ENCODE measurements at regions not wholly inside any gene's neighbourhood (a gene's known extent, or its start where the extent isn't known, plus 50 kb on each side); places are given as distances from the start of the nearest gene placed in this dataset.
A peak's percentile ranks its signal among the peaks of the same experiment; 100 is the strongest.

DNA sequence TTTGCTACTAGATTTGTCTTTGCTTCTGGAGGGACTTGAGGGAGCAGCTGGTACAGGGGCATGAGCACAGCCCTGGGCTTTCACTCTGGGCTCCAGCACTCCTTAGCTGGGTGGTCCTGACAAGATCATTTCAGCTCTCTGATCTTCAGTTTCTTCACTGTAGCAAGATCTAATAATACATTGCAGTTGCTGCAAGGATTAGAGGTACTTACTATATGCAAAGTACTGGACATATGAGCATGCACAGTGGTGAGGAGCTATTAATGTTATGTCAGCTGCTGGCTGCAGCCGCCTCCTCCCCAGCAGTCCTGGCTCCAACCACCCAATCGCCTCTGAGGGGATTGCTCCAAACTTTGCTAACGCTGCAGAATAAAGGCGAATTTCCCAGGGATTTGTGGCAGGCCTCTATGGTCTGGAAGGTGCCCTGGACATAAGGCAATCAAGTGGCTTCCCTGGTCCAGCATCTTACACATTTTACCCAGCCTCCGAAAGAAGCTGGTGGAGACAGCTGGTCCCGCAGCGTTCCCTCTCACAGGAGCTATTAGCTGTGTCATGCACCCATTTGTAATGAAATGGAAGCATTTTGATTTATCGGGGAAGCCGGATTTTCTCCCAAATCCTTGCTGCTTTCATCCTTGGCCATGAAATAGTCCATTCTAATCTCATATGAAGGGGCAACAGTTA is 96.7 kb downstream of the RHOB start:
- DNase-seq (ENCODE audit: low read depth), result no peak
- no peak overlapping the region for H3K4me3 ChIP-seq (ENCODE audit: low read length)
- TF ChIP-seq CTCF (conservative IDR thresholded peaks at IDR 0.05; ENCODE audit: low read length), result no peak

- no peak for TF ChIP-seq CTCF (conservative IDR thresholded peaks at IDR 0.05; ENCODE audit: low read length)
- DNase-seq (ENCODE audit: low read depth), result no peak
- no peak overlapping the region for H3K4me3 ChIP-seq (ENCODE audit: low read length)
Measured at GRCh38 chr2:20544153-20544747, 97.4 kb downstream of the RHOB start.

DNA sequence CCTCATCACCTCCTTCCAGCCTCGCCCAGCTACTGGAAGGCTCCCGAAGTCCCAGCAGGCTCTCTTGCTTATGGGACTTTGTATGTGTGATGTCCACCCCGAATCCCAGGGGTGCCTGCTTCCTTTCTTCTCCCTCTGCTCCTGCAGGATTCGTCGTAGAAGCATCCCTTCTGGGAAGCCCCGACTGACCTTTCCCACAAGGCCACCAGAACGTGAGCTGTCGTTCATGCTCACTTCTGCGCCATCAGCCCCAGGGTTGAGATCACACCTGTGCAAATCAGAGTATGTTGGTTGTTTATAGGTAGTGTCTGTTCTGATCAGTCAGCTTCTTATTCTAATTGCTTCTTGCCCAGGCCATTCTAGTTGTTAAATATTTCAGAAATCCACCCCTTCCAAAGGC is 101.8 kb downstream of the HS1BP3 start:
- no peak for TF ChIP-seq CTCF (conservative IDR thresholded peaks at IDR 0.05; ENCODE audit: low read length)
- DNase-seq (ENCODE audit: low read depth), result no peak
- H3K4me3 ChIP-seq (ENCODE audit: low read length), result no peak overlapping the region

DNA sequence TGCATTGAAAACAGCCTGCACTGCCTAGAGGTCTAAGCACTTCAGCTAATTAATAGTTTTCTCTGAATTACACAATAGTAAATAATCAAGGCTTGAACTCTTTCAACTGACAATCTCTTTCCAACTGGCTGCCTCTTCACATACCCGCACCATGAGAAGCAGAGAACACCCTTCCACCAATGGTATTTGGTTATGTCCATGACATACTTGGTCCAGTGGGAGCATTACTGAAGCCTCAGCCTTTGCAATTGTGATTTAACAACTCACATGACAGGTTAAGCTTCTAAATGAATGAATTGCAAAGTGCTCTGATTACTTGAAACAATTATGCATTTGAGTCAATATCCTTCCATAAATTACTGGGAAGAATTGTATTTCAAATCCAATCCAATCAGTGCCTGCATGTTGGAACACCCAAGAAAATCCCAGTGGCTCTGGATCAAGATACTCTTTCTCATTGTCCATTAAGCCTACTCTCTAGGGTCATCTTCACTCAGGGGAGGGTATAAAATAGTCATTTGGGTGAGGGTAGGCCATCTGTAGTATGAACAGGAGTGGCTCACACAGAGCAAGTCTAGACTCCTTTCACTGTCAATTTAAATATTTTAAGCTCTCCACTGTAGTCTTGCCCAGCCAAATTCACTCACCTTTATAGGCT is 101.1 kb downstream of the HS1BP3 start:
- no peak for TF ChIP-seq CTCF (conservative IDR thresholded peaks at IDR 0.05; ENCODE audit: low read length)
- H3K4me3 ChIP-seq (ENCODE audit: low read length), result no peak overlapping the region
- no peak for DNase-seq (ENCODE audit: low read depth)

DNA sequence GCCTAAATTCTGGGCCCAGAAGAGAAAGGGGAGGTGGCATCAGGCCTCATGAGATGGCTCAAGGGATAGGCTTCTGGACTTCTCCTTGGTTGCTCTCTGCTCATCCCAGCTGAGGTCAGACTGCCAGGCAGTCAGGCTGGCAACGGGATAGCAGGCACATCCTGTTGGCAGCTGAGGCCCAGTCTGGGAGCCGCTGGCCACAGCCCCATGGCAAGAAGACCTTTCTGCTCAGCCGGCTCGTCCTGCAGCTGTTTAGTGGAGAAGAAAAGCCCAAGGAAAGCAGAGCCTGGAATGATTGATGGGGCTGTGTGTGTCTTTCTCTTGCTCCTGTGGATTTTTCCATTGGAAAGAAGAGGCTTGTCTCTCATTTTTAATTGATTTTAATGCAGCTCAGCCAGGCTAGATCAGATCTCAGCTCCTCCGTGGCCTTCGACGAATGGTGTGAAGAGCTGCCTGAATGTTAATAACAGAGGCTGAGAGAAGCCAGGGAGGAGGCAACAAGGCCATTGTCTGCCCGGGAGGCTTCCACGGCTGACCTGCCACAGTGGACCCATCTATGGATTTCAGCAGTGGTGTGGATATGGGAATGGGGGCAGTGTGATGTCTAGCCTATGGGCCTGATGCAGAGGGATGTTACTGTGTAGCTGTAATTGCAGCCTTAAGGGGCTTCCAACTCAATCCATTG is 99.5 kb downstream of the HS1BP3 start:
- no peak overlapping the region for H3K4me3 ChIP-seq (ENCODE audit: low read length)
- DNase-seq (ENCODE audit: low read depth), result peak; percentile 38
- TF ChIP-seq CTCF (conservative IDR thresholded peaks at IDR 0.05; ENCODE audit: low read length), result no peak

- H3K4me3 ChIP-seq (ENCODE audit: low read length), result no peak overlapping the region
- TF ChIP-seq CTCF (conservative IDR thresholded peaks at IDR 0.05; ENCODE audit: low read length), result no peak
- no peak for DNase-seq (ENCODE audit: low read depth)
Measured at GRCh38 chr2:20551945-20552328, 99.0 kb downstream of the HS1BP3 start.

Measured in AG10803 (cell line).